Panc1 (cell line): ENCODE measurements at regions not wholly inside any gene's neighbourhood (a gene's known extent, or its start where the extent isn't known, plus 50 kb on each side); places are given as distances from the start of the nearest gene placed in this dataset.

ENCODE experiments used
- CTCF ChIP-seq: fragments of 450-650 bp; IDR thresholded peaks from 2 replicates; pipeline ENCODE4 v1.5.1; 2017; ENCODE audit warnings: mild to moderate bottlenecking
- POLR2AphosphoS5 ChIP-seq: IDR thresholded peaks from 2 replicates; pipeline ENCODE4 v1.6.1; 2012; ENCODE audit warnings: mild to moderate bottlenecking, low read depth, low read length, moderate library complexity
- REST ChIP-seq, 2 experiments: IDR thresholded peaks; 2 replicates each; pipeline ENCODE4 v1.6.1; 2011 to 2012; ENCODE audit warnings: low read depth in 2 of 2, control low read depth in 1 of 2, low read length in 1 of 2, mild to moderate bottlenecking in 1 of 2, moderate library complexity in 1 of 2; ENCODE audit not compliant: insufficient read depth in 1 of 2
- TCF7L2 ChIP-seq: IDR thresholded peaks from 2 replicates; pipeline ENCODE4 v1.6.1; 2011; ENCODE audit warnings: mild to moderate bottlenecking, low read depth, low read length, inconsistent platforms

- no peak for TF ChIP-seq CTCF
- no peak for TF ChIP-seq POLR2AphosphoS5
- no peak for TF ChIP-seq REST (IDR thresholded peaks at IDR 0.05; ENCODE audit: insufficient read depth in 1 of 2, low read depth in 2 of 2, low read length in 1 of 2)
- TF ChIP-seq TCF7L2, result no peak
Measured at GRCh38 chr3:117217355-117217754, 507.8 kb downstream of the TUSC7 start.
